HEK293 (cell line): ENCODE measurements at regions not wholly inside any gene's neighbourhood (a gene's known extent, or its start where the extent isn't known, plus 50 kb on each side); places are given as distances from the start of the nearest gene placed in this dataset.

ENCODE experiments used
- CTCF ChIA-PET: fragments of 350-600 bp; formaldehyde crosslinking; extraction: SDS; loops from one replicate; lab custom pipeline; 2021; ENCODE audit warnings: antibody characterized with exemption; lab: Yijun Ruan, JAX
- POLR2A ChIA-PET: fragments of 300-600 bp; formaldehyde crosslinking; extraction: SDS; loops from one replicate; lab custom pipeline; 2020; ENCODE audit warnings: antibody characterized with exemption, inconsistent platforms; lab: Yijun Ruan, JAX
- H3K27ac ChIP-seq: fragments of 200-500 bp; sonication (Bioruptor generic); 2 replicates; pipeline ENCODE4 v1.5.1; 2014; ENCODE audit warnings: low read depth, low read length, control low read depth, inconsistent platforms; ENCODE audit errors: extremely low read depth
- H3K36me3 ChIP-seq, 2 experiments: fragments of 200-500 bp in 1 of 2; sonication (Bioruptor generic) in 1 of 2; 1 replicate in 1 of 2; 2 replicates in 1 of 2; pipeline ENCODE4 v1.5.1; 2014 to 2017; ENCODE audit warnings: inconsistent platforms in 2 of 2, low read length in 2 of 2; ENCODE audit not compliant: control insufficient read depth in 2 of 2, insufficient read depth in 1 of 2
- H3K4me1 ChIP-seq: fragments of 200-500 bp; sonication (Bioruptor generic); 2 replicates; pipeline ENCODE4 v1.5.1; 2014; ENCODE audit warnings: mild to moderate bottlenecking, low read length, inconsistent platforms; ENCODE audit not compliant: control insufficient read depth, insufficient read depth
- H3K4me3 ChIP-seq: 2 replicates; pipeline ENCODE4 v1.5.1; 2011; ENCODE audit warnings: low read depth, mild to moderate bottlenecking, control low read depth, low read length, moderate library complexity
- H3K9me3 ChIP-seq: fragments of 200-500 bp; sonication (Bioruptor generic); 2 replicates; pipeline ENCODE4 v1.5.1; 2014; ENCODE audit warnings: low read depth, low read length, inconsistent platforms; ENCODE audit not compliant: control insufficient read depth, insufficient read depth
- GFI1B ChIP-seq: fragments of 450-650 bp; formaldehyde crosslinking; IDR thresholded peaks from 2 replicates; pipeline ENCODE4 v1.5.1; 2016; ENCODE audit warnings: missing biosample characterization, missing genetic modification characterization
- KLF16 ChIP-seq: fragments of 450-650 bp; formaldehyde crosslinking; IDR thresholded peaks from 2 replicates; pipeline ENCODE4 v1.5.1; 2017; ENCODE audit warnings: missing biosample characterization, missing genetic modification characterization
- KLF8 ChIP-seq: fragments of 450-650 bp; formaldehyde crosslinking; IDR thresholded peaks from 2 replicates; pipeline ENCODE4 v1.5.1; 2016; ENCODE audit warnings: missing biosample characterization, missing genetic modification characterization
- OSR2 ChIP-seq: fragments of 450-650 bp; formaldehyde crosslinking; IDR thresholded peaks from 2 replicates; pipeline ENCODE4 v1.5.1; 2016; ENCODE audit warnings: missing biosample characterization, missing genetic modification characterization
- ZBTB1 ChIP-seq: fragments of 450-650 bp; formaldehyde crosslinking; IDR thresholded peaks from 2 replicates; pipeline ENCODE4 v1.5.1; 2016; ENCODE audit warnings: missing biosample characterization, missing genetic modification characterization
- ZBTB20 ChIP-seq: fragments of 450-650 bp; formaldehyde crosslinking; IDR thresholded peaks from 2 replicates; pipeline ENCODE4 v1.5.1; 2016; ENCODE audit warnings: missing biosample characterization, missing genetic modification characterization
- ZBTB7A ChIP-seq: fragments of 450-650 bp; formaldehyde crosslinking; IDR thresholded peaks from 2 replicates; pipeline ENCODE4 v1.5.1; 2016; ENCODE audit warnings: low read depth, missing biosample characterization, missing genetic modification characterization
- ZBTB8A ChIP-seq: fragments of 450-650 bp; formaldehyde crosslinking; IDR thresholded peaks from 2 replicates; pipeline ENCODE4 v1.5.1; 2016; ENCODE audit warnings: missing biosample characterization, missing genetic modification characterization
- ZFP37 ChIP-seq: fragments of 450-650 bp; formaldehyde crosslinking; IDR thresholded peaks from 2 replicates; pipeline ENCODE4 v1.5.1; 2016; ENCODE audit warnings: missing biosample characterization, missing genetic modification characterization
- ZNF138 ChIP-seq: fragments of 450-650 bp; formaldehyde crosslinking; IDR thresholded peaks from 2 replicates; pipeline ENCODE4 v1.5.1; 2016; ENCODE audit warnings: missing biosample characterization, missing genetic modification characterization, borderline replicate concordance
- ZNF214 ChIP-seq: fragments of 450-650 bp; formaldehyde crosslinking; IDR thresholded peaks from 2 replicates; pipeline ENCODE4 v1.5.1; 2017; ENCODE audit warnings: missing biosample characterization, mild to moderate bottlenecking, missing genetic modification characterization, borderline replicate concordance
- ZNF221 ChIP-seq: fragments of 450-650 bp; formaldehyde crosslinking; IDR thresholded peaks from 2 replicates; pipeline ENCODE4 v1.5.1; 2017; ENCODE audit warnings: missing biosample characterization, missing genetic modification characterization, borderline replicate concordance
- ZNF341 ChIP-seq: fragments of 450-650 bp; formaldehyde crosslinking; IDR thresholded peaks from 2 replicates; pipeline ENCODE4; 2016; ENCODE audit warnings: low read depth, missing biosample characterization, missing genetic modification characterization
- ZNF529 ChIP-seq: fragments of 450-650 bp; formaldehyde crosslinking; IDR thresholded peaks from 2 replicates; pipeline ENCODE4 v1.5.1; 2017; ENCODE audit warnings: missing genetic modification characterization, missing biosample characterization; ENCODE audit not compliant: insufficient replicate concordance
- ZNF610 ChIP-seq: fragments of 450-650 bp; formaldehyde crosslinking; IDR thresholded peaks from 2 replicates; pipeline ENCODE4 v1.5.1; 2016; ENCODE audit warnings: missing biosample characterization, missing genetic modification characterization, borderline replicate concordance
- ZNF701 ChIP-seq: fragments of 450-650 bp; formaldehyde crosslinking; IDR thresholded peaks from 2 replicates; pipeline ENCODE4 v1.5.1; 2016; ENCODE audit warnings: missing biosample characterization, missing genetic modification characterization
- TF ChIP-seq, protein P1 (sequence below): fragments of 450-650 bp; formaldehyde crosslinking; IDR thresholded peaks from 2 replicates; pipeline ENCODE4 v1.5.1; 2016; ENCODE audit warnings: missing biosample characterization, missing genetic modification characterization
- TF ChIP-seq, protein P2 (sequence below): fragments of 450-650 bp; formaldehyde crosslinking; IDR thresholded peaks from 2 replicates; pipeline ENCODE4 v1.5.1; 2017; ENCODE audit warnings: missing biosample characterization, missing genetic modification characterization
- TF ChIP-seq, protein P3 (sequence below): sonication (generic); formaldehyde crosslinking; IDR thresholded peaks from 2 replicates; pipeline ENCODE4 v1.8.1; 2022; ENCODE audit warnings: mild to moderate bottlenecking, moderate library complexity, missing genetic modification reagents
- TF ChIP-seq, protein P4 (sequence below): fragments of 450-650 bp; formaldehyde crosslinking; IDR thresholded peaks from 2 replicates; pipeline ENCODE4 v1.5.1; 2016; ENCODE audit warnings: missing biosample characterization, missing genetic modification characterization

DNA sequence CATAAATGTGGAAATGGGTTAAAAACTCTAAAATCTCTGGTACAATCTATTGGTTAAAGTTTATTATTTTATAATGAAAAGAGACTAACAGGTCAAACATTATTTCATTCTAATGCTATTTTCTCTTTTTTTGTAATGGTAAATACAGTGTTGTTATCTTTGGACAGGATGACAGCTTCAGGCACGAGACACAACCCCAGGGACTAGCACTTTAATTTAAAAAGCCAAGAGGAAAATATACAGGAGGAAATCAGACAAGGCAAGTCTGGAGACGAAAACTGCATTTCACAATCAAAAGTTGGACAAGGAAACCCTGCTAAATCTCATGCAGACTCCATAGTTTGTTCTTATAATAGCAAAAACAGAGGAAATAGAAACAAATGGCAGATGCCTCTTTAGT is 589.1 kb upstream of the CDH8 start:
- TF ChIP-seq ZNF341 (tag by site-specific recombination) = no peak
- no peak for TF ChIP-seq ZBTB20
- TF ChIP-seq ZNF701 (tag by site-specific recombination) = no peak
- no peak for TF ChIP-seq GFI1B (tag by site-specific recombination)
- no peak for TF ChIP-seq KLF16
- no peak for TF ChIP-seq ZNF610 (tag by site-specific recombination)
- TF ChIP-seq ZBTB1 (tag by site-specific recombination) = no peak
- TF ChIP-seq ZBTB8A (tag by site-specific recombination) = no peak
- no peak for TF ChIP-seq ZNF221 (tag by site-specific recombination)
- no peak for TF ChIP-seq OSR2 (tag by site-specific recombination)
- TF ChIP-seq, protein P1, sequence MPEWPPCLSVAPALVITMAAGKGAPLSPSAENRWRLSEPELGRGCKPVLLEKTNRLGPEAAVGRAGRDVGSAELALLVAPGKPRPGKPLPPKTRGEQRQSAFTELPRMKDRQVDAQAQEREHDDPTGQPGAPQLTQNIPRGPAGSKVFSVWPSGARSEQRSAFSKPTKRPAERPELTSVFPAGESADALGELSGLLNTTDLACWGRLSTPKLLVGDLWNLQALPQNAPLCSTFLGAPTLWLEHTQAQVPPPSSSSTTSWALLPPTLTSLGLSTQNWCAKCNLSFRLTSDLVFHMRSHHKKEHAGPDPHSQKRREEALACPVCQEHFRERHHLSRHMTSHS (tag by site-specific recombination) = no peak
- no peak for TF ChIP-seq ZNF529
- no peak for TF ChIP-seq ZBTB7A (tag by site-specific recombination)
- TF ChIP-seq ZFP37 (tag by site-specific recombination) = no peak
- TF ChIP-seq KLF8 (tag by site-specific recombination) = no peak
- no peak for TF ChIP-seq ZNF214 (tag by site-specific recombination)
- TF ChIP-seq, protein P2, sequence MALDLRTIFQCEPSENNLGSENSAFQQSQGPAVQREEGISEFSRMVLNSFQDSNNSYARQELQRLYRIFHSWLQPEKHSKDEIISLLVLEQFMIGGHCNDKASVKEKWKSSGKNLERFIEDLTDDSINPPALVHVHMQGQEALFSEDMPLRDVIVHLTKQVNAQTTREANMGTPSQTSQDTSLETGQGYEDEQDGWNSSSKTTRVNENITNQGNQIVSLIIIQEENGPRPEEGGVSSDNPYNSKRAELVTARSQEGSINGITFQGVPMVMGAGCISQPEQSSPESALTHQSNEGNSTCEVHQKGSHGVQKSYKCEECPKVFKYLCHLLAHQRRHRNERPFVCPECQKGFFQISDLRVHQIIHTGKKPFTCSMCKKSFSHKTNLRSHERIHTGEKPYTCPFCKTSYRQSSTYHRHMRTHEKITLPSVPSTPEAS = no peak
- no peak for TF ChIP-seq ZNF138 (tag by site-specific recombination)
- TF ChIP-seq, protein P3, sequence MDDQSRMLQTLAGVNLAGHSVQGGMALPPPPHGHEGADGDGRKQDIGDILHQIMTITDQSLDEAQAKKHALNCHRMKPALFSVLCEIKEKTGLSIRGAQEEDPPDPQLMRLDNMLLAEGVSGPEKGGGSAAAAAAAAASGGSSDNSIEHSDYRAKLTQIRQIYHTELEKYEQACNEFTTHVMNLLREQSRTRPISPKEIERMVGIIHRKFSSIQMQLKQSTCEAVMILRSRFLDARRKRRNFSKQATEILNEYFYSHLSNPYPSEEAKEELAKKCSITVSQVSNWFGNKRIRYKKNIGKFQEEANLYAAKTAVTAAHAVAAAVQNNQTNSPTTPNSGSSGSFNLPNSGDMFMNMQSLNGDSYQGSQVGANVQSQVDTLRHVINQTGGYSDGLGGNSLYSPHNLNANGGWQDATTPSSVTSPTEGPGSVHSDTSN (CRISPR knock-in tag) = no peak
- Histone ChIP-seq H3K4me3 (no peak overlapping the region), H3K4me1 (no peaks in the 10 kb centered on the region), H3K9me3 (no peaks in the 10 kb centered on the region), H3K27ac (no peak overlapping the region), H3K36me3 (no peaks in the 10 kb centered on the region)
- CTCF ChIA-PET = no interaction called here
- POLR2A ChIA-PET = no interaction called here

DNA sequence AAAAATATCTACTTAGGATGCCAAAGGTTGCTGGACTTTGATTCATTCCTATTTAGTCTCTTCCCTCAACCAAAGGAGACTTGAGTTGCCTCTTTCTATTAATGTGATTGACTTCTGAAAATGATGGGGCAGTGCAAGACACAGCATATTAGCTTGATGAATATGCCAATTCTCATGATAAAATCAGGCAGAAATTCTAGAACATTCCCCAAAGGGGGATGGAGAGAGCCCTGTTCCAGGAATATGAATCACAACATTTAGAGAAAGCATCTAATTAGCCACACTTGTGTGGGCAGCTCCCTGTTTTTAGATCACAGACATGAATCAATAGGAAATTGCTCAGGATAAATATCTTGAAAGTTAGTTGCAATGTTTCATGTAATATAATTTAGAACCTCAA is 584.0 kb upstream of the CDH8 start:
- no peaks in the 10 kb centered on the region for H3K36me3 ChIP-seq
- no peak overlapping the region for H3K27ac ChIP-seq
- no peaks in the 10 kb centered on the region for H3K9me3 ChIP-seq
- CTCF ChIA-PET = interaction anchor here (0.6 kb wide), 1 partner anchor 719 kb away, joined by 5 read pairs; no protein-coding TSS in a partner anchor
- TF ChIP-seq, protein P4, sequence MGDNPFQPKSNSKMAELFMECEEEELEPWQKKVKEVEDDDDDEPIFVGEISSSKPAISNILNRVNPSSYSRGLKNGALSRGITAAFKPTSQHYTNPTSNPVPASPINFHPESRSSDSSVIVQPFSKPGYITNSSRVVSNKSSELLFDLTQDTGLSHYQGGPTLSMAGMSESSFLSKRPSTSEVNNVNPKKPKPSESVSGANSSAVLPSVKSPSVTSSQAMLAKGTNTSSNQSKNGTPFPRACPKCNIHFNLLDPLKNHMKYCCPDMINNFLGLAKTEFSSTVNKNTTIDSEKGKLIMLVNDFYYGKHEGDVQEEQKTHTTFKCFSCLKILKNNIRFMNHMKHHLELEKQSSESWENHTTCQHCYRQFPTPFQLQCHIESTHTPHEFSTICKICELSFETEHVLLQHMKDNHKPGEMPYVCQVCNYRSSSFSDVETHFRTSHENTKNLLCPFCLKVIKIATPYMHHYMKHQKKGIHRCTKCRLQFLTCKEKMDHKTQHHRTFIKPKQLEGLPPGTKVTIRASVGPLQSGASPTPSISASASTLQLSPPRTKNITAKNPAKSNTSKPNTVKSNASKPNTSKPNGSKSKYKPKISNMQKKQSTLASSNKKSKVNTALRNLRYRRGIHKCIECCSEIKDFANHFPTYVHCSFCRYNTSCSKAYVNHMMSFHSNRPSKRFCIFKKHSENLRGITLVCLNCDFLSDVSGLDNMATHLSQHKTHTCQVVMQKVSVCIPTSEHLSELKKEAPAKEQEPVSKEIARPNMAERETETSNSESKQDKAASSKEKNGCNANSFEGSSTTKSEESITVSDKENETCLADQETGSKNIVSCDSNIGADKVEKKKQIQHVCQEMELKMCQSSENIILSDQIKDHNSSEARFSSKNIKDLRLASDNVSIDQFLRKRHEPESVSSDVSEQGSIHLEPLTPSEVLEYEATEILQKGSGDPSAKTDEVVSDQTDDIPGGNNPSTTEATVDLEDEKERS = no peak
- POLR2A ChIA-PET = no interaction called here
- no peaks in the 10 kb centered on the region for H3K4me1 ChIP-seq
- H3K4me3 ChIP-seq = no peak overlapping the region
